ENCODE measurements at regions not wholly inside any gene's neighbourhood (a gene's known extent, or its start where the extent isn't known, plus 50 kb on each side); places are given as distances from the start of the nearest gene placed in this dataset.

- Histone ChIP-seq H3K36me3 (ENCODE audit: control insufficient read depth, insufficient read depth, low read length) (no peaks in the 10 kb centered on the region), H3K4me3 (ENCODE audit: low read length) (no peak overlapping the region), H3K4me1 (ENCODE audit: control insufficient read depth, insufficient read depth, low read length) (peaks cover 8% of the 10 kb centered on the region), H3K27me3 (ENCODE audit: control insufficient read depth, insufficient read depth, low read length) (no peaks in the 10 kb centered on the region), H3K9ac (ENCODE audit: low read length) (no peak overlapping the region), H3K27ac (ENCODE audit: low read depth, low read length) (no peak overlapping the region)
Observed at GRCh38 chr20:19807946-19808330, 49.9 kb downstream of the RIN2 start.

- H3K9ac ChIP-seq (ENCODE audit: low read length): no peak overlapping the region
- peaks cover 8% of the 10 kb centered on the region for H3K4me1 ChIP-seq (ENCODE audit: control insufficient read depth, insufficient read depth, low read length)
- no peaks in the 10 kb centered on the region for H3K36me3 ChIP-seq (ENCODE audit: control insufficient read depth, insufficient read depth, low read length)
- no peak overlapping the region for H3K4me3 ChIP-seq (ENCODE audit: low read length)
- no peaks in the 10 kb centered on the region for H3K27me3 ChIP-seq (ENCODE audit: control insufficient read depth, insufficient read depth, low read length)
- H3K27ac ChIP-seq (ENCODE audit: low read depth, low read length): no peak overlapping the region
Observed at GRCh38 chr20:19808498-19808897, 50.4 kb downstream of the RIN2 start.

- Histone ChIP-seq H3K27me3 (ENCODE audit: control insufficient read depth, insufficient read depth, low read length) (no peaks in the 10 kb centered on the region), H3K4me1 (ENCODE audit: control insufficient read depth, insufficient read depth, low read length) (peaks cover 8% of the 10 kb centered on the region), H3K36me3 (ENCODE audit: control insufficient read depth, insufficient read depth, low read length) (no peaks in the 10 kb centered on the region), H3K4me3 (ENCODE audit: low read length) (no peak overlapping the region), H3K27ac (ENCODE audit: low read depth, low read length) (no peak overlapping the region), H3K9ac (ENCODE audit: low read length) (no peak overlapping the region)
Observed at GRCh38 chr20:19809505-19809904, 51.4 kb downstream of the RIN2 start.

DNA sequence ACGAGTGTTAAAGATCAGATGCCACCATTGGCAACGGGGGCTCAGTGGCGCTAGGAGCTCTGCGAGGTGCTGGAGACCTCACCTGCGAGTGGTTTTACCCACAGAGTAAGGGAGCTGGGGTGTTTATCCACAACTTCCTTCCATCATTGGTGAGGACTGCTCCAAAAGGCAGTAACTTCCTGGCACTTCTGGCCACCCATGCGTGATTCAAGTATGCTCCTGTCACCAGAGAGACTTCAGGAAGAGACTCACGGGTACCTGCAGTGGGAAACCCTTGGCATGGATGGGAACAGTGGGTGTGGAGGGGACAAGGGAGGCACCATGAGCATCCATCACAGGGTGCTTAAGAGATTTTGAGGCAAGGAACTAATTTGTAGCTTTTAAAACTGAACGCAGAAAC is 53.2 kb downstream of the RIN2 start:
- no peaks in the 10 kb centered on the region for H3K27me3 ChIP-seq (ENCODE audit: control insufficient read depth, insufficient read depth, low read length)
- H3K4me3 ChIP-seq (ENCODE audit: low read length): no peak overlapping the region
- no peaks in the 10 kb centered on the region for H3K36me3 ChIP-seq (ENCODE audit: control insufficient read depth, insufficient read depth, low read length)
- H3K9ac ChIP-seq (ENCODE audit: low read length): no peak overlapping the region
- H3K4me1 ChIP-seq (ENCODE audit: control insufficient read depth, insufficient read depth, low read length): peaks cover 8% of the 10 kb centered on the region
- H3K27ac ChIP-seq (ENCODE audit: low read depth, low read length): no peak overlapping the region

DNA sequence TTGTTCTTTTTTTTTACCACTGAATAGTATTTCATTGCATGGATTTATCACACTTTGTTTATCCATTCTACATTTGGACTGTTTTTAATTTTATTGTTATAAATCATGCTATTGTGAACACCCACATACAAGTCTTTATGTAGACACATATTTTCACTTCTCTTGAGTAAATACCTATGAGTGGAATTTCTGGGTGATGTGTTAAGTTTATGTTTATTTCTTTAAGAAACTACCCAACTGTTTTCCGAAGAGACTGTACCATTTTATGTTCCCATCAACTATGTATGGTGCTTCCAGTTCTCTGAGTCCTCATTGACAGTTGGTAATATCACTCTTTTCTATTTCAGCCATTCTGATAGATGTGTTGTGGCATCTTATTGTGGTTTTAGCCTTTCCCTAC is 54.0 kb downstream of the RIN2 start:
- Histone ChIP-seq H3K9ac (ENCODE audit: low read length) (no peak overlapping the region), H3K36me3 (ENCODE audit: control insufficient read depth, insufficient read depth, low read length) (no peaks in the 10 kb centered on the region), H3K27ac (ENCODE audit: low read depth, low read length) (no peak overlapping the region), H3K27me3 (ENCODE audit: control insufficient read depth, insufficient read depth, low read length) (no peaks in the 10 kb centered on the region), H3K4me1 (ENCODE audit: control insufficient read depth, insufficient read depth, low read length) (peaks cover 5% of the 10 kb centered on the region), H3K4me3 (ENCODE audit: low read length) (no peak overlapping the region)

DNA sequence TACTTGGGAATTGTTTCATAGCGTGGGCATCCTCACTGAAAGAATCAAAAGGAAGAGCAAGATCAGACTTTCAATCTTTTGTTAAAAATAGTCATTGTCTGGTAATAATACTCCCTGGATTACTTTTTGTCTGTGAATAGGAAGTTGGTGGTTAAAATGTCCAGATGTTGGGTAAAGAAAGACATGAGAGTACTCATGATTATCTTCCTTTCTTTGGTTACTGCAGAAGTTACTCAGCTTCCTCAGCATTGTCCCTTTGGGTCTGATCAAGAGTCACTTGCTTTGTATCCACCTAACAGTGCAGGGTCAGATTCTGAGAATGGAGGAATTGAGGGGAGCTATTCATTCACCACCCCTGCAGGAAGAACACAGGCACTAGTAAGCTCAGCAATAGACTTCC is 54.6 kb downstream of the RIN2 start:
- no peak overlapping the region for H3K9ac ChIP-seq (ENCODE audit: low read length)
- H3K4me1 ChIP-seq (ENCODE audit: control insufficient read depth, insufficient read depth, low read length): no peaks in the 10 kb centered on the region
- no peaks in the 10 kb centered on the region for H3K27me3 ChIP-seq (ENCODE audit: control insufficient read depth, insufficient read depth, low read length)
- no peak overlapping the region for H3K4me3 ChIP-seq (ENCODE audit: low read length)
- no peak overlapping the region for H3K27ac ChIP-seq (ENCODE audit: low read depth, low read length)
- no peaks in the 10 kb centered on the region for H3K36me3 ChIP-seq (ENCODE audit: control insufficient read depth, insufficient read depth, low read length)

GRCh38 chr20:19813846-19814640 is 56.0 kb downstream of the RIN2 start:
- no peak overlapping the region for H3K9ac ChIP-seq (ENCODE audit: low read length)
- H3K36me3 ChIP-seq (ENCODE audit: control insufficient read depth, insufficient read depth, low read length): peaks cover 2% of the 10 kb centered on the region
- no peak overlapping the region for H3K4me3 ChIP-seq (ENCODE audit: low read length)
- no peaks in the 10 kb centered on the region for H3K27me3 ChIP-seq (ENCODE audit: control insufficient read depth, insufficient read depth, low read length)
- no peaks in the 10 kb centered on the region for H3K4me1 ChIP-seq (ENCODE audit: control insufficient read depth, insufficient read depth, low read length)
- H3K27ac ChIP-seq (ENCODE audit: low read depth, low read length): no peak overlapping the region

GRCh38 chr20:19815553-19815991 is 57.5 kb downstream of the RIN2 start:
- no peak overlapping the region for H3K9ac ChIP-seq (ENCODE audit: low read length)
- H3K27ac ChIP-seq (ENCODE audit: low read depth, low read length): no peak overlapping the region
- no peaks in the 10 kb centered on the region for H3K27me3 ChIP-seq (ENCODE audit: control insufficient read depth, insufficient read depth, low read length)
- no peaks in the 10 kb centered on the region for H3K4me1 ChIP-seq (ENCODE audit: control insufficient read depth, insufficient read depth, low read length)
- H3K4me3 ChIP-seq (ENCODE audit: low read length): no peak overlapping the region
- H3K36me3 ChIP-seq (ENCODE audit: control insufficient read depth, insufficient read depth, low read length): peaks cover 3% of the 10 kb centered on the region

DNA sequence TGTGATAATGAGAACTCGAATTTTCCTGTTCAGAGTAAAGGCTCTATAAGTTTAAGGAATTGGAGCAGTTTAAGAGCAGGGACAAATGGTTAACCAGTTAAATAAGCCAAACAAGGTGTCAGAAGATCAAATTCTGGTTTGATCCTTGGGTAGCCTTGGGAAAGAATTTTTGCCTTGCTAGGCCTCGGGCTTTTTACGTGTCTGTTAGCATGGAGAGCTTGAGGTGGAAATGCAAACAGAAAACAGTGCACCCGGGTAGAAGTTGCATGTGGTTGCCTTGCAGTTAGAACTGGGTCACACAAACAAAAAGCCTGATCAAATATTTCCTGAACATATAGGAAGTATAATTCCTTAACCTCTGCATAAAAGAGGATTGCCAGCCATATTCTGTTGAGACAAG is 58.3 kb downstream of the RIN2 start:
- no peaks in the 10 kb centered on the region for H3K4me1 ChIP-seq (ENCODE audit: control insufficient read depth, insufficient read depth, low read length)
- H3K27me3 ChIP-seq (ENCODE audit: control insufficient read depth, insufficient read depth, low read length): no peaks in the 10 kb centered on the region
- H3K4me3 ChIP-seq (ENCODE audit: low read length): no peak overlapping the region
- H3K27ac ChIP-seq (ENCODE audit: low read depth, low read length): no peak overlapping the region
- peaks cover 3% of the 10 kb centered on the region for H3K36me3 ChIP-seq (ENCODE audit: control insufficient read depth, insufficient read depth, low read length)
- no peak overlapping the region for H3K9ac ChIP-seq (ENCODE audit: low read length)

GRCh38 chr20:19817017-19817416 is 59.0 kb downstream of the RIN2 start:
- peaks cover 3% of the 10 kb centered on the region for H3K36me3 ChIP-seq (ENCODE audit: control insufficient read depth, insufficient read depth, low read length)
- H3K4me1 ChIP-seq (ENCODE audit: control insufficient read depth, insufficient read depth, low read length): no peaks in the 10 kb centered on the region
- H3K27me3 ChIP-seq (ENCODE audit: control insufficient read depth, insufficient read depth, low read length): no peaks in the 10 kb centered on the region
- H3K9ac ChIP-seq (ENCODE audit: low read length): no peak overlapping the region
- no peak overlapping the region for H3K4me3 ChIP-seq (ENCODE audit: low read length)
- H3K27ac ChIP-seq (ENCODE audit: low read depth, low read length): no peak overlapping the region

- Histone ChIP-seq H3K9ac (ENCODE audit: low read length) (no peak overlapping the region), H3K27ac (ENCODE audit: low read depth, low read length) (no peak overlapping the region), H3K36me3 (ENCODE audit: control insufficient read depth, insufficient read depth, low read length) (peaks cover 3% of the 10 kb centered on the region), H3K27me3 (ENCODE audit: control insufficient read depth, insufficient read depth, low read length) (no peaks in the 10 kb centered on the region), H3K4me1 (ENCODE audit: control insufficient read depth, insufficient read depth, low read length) (no peaks in the 10 kb centered on the region), H3K4me3 (ENCODE audit: low read length) (no peak overlapping the region)
Observed at GRCh38 chr20:19819149-19819548, 61.1 kb downstream of the RIN2 start.

DNA sequence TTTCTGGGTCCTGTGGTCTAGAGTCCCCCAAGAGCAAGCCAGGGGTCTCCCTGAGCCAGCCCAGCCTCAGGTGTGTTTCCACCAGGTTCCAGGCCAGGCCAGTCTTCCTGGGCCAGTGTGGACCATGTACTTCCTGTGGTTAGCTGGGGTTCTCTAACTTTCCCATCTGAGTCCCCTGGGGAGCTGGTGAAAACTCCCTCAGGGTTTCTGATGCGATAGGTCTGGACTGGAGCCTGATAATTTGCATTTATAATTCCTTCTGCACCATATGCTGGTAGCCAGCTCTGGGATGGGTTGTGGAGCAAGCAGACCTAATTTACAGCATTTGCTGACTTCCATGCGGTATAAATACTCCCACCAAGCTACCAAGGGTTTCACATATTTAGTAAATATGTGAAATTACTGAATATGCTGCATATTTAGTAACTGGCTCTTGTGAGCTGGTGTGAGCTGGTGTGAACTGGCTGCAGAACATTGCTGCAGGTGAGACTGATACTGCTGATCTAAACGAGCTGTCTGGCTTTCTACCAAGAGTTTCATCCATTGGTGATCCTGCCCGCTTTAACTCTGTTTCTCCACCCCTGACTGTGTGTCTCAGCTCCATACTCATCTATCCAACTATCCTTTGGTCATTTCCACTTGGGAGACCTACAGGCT is 62.6 kb downstream of the RIN2 start:
- Histone ChIP-seq H3K4me3 (ENCODE audit: low read length) (no peak overlapping the region), H3K36me3 (ENCODE audit: control insufficient read depth, insufficient read depth, low read length) (peaks cover 3% of the 10 kb centered on the region), H3K27me3 (ENCODE audit: control insufficient read depth, insufficient read depth, low read length) (no peaks in the 10 kb centered on the region), H3K4me1 (ENCODE audit: control insufficient read depth, insufficient read depth, low read length) (no peaks in the 10 kb centered on the region), H3K27ac (ENCODE audit: low read depth, low read length) (no peak overlapping the region), H3K9ac (ENCODE audit: low read length) (no peak overlapping the region)

DNA sequence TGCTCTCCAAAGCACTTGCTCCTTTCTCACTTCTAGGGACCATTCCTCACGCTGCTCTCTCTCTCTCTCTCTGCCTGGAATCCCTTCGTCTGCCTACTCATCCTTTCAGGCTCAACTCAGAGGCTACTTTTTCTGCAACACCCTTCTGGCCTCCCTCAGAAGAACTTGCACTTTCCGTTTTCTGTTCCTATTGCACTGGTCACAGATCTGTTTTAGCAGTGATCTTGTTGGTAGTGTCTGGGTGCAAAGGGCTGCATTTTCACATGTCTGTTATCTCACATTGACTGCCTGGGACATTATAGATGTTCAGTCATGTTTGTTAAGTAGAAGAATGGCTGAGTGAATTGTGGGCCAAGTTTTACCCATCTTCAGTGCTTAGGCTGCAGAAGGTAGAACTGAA is 63.5 kb downstream of the RIN2 start:
- H3K4me1 ChIP-seq (ENCODE audit: control insufficient read depth, insufficient read depth, low read length): no peaks in the 10 kb centered on the region
- no peaks in the 10 kb centered on the region for H3K27me3 ChIP-seq (ENCODE audit: control insufficient read depth, insufficient read depth, low read length)
- no peak overlapping the region for H3K27ac ChIP-seq (ENCODE audit: low read depth, low read length)
- peaks cover 3% of the 10 kb centered on the region for H3K36me3 ChIP-seq (ENCODE audit: control insufficient read depth, insufficient read depth, low read length)
- no peak overlapping the region for H3K9ac ChIP-seq (ENCODE audit: low read length)
- H3K4me3 ChIP-seq (ENCODE audit: low read length): no peak overlapping the region
